ENCODE measurements at regions not wholly inside any gene's neighbourhood (a gene's known extent, or its start where the extent isn't known, plus 50 kb on each side); places are given as distances from the start of the nearest gene placed in this dataset.

DNA sequence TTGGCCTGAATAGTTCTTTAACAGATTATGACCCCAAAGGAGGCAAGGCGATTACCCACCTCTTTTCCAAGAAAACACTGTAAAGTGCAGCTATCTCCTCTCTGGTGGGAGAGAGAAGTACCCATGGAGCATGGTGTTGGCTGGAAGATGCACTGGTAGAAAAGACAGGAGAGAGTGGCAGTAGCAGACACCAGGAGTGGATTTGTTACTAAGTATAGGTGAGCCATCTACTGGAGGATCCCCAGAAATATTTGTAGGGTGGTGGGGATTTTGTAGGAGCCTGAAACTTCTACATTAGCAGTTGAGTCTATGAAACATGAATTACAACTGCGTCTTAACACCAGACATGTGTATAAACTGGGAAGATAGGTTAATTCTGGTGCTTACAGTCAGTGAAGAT, 148.0 kb downstream of the SLC38A4 start:
- Histone ChIP-seq H3K4me2 (ENCODE audit: control insufficient read depth, extremely low read depth, insufficient read depth, low read depth, low read length) (peak overlapping the region; percentile 90), H3K4me1 (ENCODE audit: control insufficient read depth, extremely low read depth, insufficient read depth, low read length) (peaks cover 62% of the 10 kb centered on the region)
- no peak for DNase-seq (ENCODE audit: low read depth, low spot score)

DNA sequence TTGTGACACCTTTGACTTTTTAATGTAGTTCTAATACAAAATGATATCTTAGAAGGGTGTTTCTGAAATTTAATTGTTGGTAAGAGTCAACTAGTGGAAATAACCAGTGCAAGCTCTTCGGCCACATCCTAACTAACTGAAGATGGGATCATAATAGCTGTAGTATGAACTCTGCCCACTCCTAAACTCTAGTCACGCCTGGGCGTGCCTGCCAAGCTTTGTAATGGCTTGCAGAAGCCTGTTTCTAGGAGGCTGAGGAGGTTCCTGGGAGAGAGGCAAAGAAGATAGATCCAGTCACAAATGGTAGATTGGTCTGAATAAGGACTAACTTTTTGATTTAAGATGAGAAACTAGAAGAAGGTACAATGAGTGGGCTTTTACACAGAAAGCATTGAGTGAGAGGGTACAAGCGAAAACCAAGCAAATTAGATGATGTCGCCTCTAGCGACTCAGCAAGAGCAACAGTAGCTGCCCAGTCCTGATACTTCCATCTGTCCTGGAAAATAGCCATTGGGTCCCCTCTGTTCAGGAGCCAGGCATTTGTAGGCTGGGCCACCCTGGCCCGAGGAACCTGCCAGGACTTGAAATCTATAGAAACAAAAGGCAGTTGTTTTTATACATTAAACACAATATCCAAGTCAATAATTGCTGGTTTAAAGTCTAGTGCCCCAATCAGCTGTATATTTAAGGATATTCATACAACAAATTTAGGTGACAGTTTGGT, 148.8 kb downstream of the SLC38A4 start:
- Histone ChIP-seq H4K20me1 (ENCODE audit: control insufficient read depth, extremely low read depth, insufficient read depth, low read length) (no peaks in the 10 kb centered on the region), H3K36me3 (ENCODE audit: control insufficient read depth in 2 of 2, extremely low read depth in 1 of 2, insufficient read depth in 2 of 2, low read length in 2 of 2) (no peaks in the 10 kb centered on the region), H2AFZ (ENCODE audit: control insufficient read depth, low read length) (peak overlapping the region; percentile 0), H3K9me3 (ENCODE audit: control insufficient read depth, low read depth, low read length) (no peaks in the 10 kb centered on the region), H3K27me3 (ENCODE audit: control insufficient read depth, extremely low read depth, insufficient read depth, low read length) (no peaks in the 10 kb centered on the region), H3K4me2 (ENCODE audit: control insufficient read depth, extremely low read depth, insufficient read depth, low read depth, low read length) (peak overlapping the region; percentile 90), H3K4me3 (ENCODE audit: control insufficient read depth in 2 of 3, extremely low read depth in 1 of 3, insufficient read depth in 2 of 3, low read depth in 1 of 3, low read length in 3 of 3) (peak overlapping the region; percentile 2 to 52 (median 28)), H3K79me2 (ENCODE audit: control insufficient read depth, insufficient read depth, low read length) (no peaks in the 10 kb centered on the region), H3K9me1 (ENCODE audit: control insufficient read depth, extremely low read depth, insufficient read depth, low read length) (no peaks in the 10 kb centered on the region), H3K27ac (ENCODE audit: control insufficient read depth, insufficient read depth, low read length) (peak overlapping the region; percentile 87), H3K4me1 (ENCODE audit: control insufficient read depth, extremely low read depth, insufficient read depth, low read length) (peaks cover 62% of the 10 kb centered on the region), H3K9ac (ENCODE audit: control insufficient read depth, extremely low read depth, insufficient read depth, low read length) (peak overlapping the region; percentile 51)
- FAIRE-seq (peak; percentile 93), DNase-seq (ENCODE audit: low read depth, low spot score) (no peak)
- TF ChIP-seq, protein P1, sequence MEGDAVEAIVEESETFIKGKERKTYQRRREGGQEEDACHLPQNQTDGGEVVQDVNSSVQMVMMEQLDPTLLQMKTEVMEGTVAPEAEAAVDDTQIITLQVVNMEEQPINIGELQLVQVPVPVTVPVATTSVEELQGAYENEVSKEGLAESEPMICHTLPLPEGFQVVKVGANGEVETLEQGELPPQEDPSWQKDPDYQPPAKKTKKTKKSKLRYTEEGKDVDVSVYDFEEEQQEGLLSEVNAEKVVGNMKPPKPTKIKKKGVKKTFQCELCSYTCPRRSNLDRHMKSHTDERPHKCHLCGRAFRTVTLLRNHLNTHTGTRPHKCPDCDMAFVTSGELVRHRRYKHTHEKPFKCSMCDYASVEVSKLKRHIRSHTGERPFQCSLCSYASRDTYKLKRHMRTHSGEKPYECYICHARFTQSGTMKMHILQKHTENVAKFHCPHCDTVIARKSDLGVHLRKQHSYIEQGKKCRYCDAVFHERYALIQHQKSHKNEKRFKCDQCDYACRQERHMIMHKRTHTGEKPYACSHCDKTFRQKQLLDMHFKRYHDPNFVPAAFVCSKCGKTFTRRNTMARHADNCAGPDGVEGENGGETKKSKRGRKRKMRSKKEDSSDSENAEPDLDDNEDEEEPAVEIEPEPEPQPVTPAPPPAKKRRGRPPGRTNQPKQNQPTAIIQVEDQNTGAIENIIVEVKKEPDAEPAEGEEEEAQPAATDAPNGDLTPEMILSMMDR (optimal IDR thresholded peaks at IDR 0.05 in 1 of 3, IDR thresholded peaks at IDR 0.05 in 1 of 3, conservative IDR thresholded peaks at IDR 0.05 in 1 of 3; ENCODE audit: extremely low read depth in 1 of 3, insufficient read depth in 2 of 3, low read length in 3 of 3): no peak
- TF ChIP-seq EZH2 (IDR thresholded peaks at IDR 0.05; ENCODE audit: low read length): no peak
- dilution Hi-C loops (cut with MboI; ENCODE audit: extremely low pct_ligation_motif_present, low sequenced_read_pairs): no loop called here

More for the DNA sequence above, 148.0 kb downstream of the SLC38A4 start:
- dilution Hi-C loops (cut with MboI; ENCODE audit: extremely low pct_ligation_motif_present, low sequenced_read_pairs): no loop called here
- H3K36me3 ChIP-seq (ENCODE audit: control insufficient read depth in 2 of 2, extremely low read depth in 1 of 2, insufficient read depth in 2 of 2, low read length in 2 of 2): no peaks in the 10 kb centered on the region
- H3K79me2 ChIP-seq (ENCODE audit: control insufficient read depth, insufficient read depth, low read length): no peaks in the 10 kb centered on the region
- H3K9me3 ChIP-seq (ENCODE audit: control insufficient read depth, low read depth, low read length): no peaks in the 10 kb centered on the region
- H4K20me1 ChIP-seq (ENCODE audit: control insufficient read depth, extremely low read depth, insufficient read depth, low read length): no peaks in the 10 kb centered on the region
- H3K4me3 ChIP-seq (ENCODE audit: control insufficient read depth in 2 of 3, extremely low read depth in 1 of 3, insufficient read depth in 2 of 3, low read depth in 1 of 3, low read length in 3 of 3): peak overlapping the region in 1 of 3 experiments; percentile 43
- no peaks in the 10 kb centered on the region for H3K27me3 ChIP-seq (ENCODE audit: control insufficient read depth, extremely low read depth, insufficient read depth, low read length)
- no peak for TF ChIP-seq EZH2 (IDR thresholded peaks at IDR 0.05; ENCODE audit: low read length)
- TF ChIP-seq, protein P1 (optimal IDR thresholded peaks at IDR 0.05 in 1 of 3, IDR thresholded peaks at IDR 0.05 in 1 of 3, conservative IDR thresholded peaks at IDR 0.05 in 1 of 3; ENCODE audit: extremely low read depth in 1 of 3, insufficient read depth in 2 of 3, low read length in 3 of 3): peak; percentile 32 to 53 (median 46)
- peak overlapping the region; percentile 87 for H3K27ac ChIP-seq (ENCODE audit: control insufficient read depth, insufficient read depth, low read length)
- peak; percentile 81 for FAIRE-seq
- H3K9ac ChIP-seq (ENCODE audit: control insufficient read depth, extremely low read depth, insufficient read depth, low read length): peak overlapping the region; percentile 51
- H3K9me1 ChIP-seq (ENCODE audit: control insufficient read depth, extremely low read depth, insufficient read depth, low read length): no peaks in the 10 kb centered on the region
- no peak overlapping the region for H2AFZ ChIP-seq (ENCODE audit: control insufficient read depth, low read length)

All from keratinocyte (primary cell).